ENCODE measurements at regions not wholly inside any gene's neighbourhood (a gene's known extent, or its start where the extent isn't known, plus 50 kb on each side); places are given as distances from the start of the nearest gene placed in this dataset.

GRCh38 chr10:4710858-4711257 lies 115.1 kb upstream of the AKR1E2 start:
- TF ChIP-seq CTCF (optimal IDR thresholded peaks at IDR 0.05 in 1 of 3, IDR thresholded peaks at IDR 0.05 in 1 of 3, conservative IDR thresholded peaks at IDR 0.05 in 1 of 3; ENCODE audit: extremely low read depth in 1 of 3, insufficient read depth in 2 of 3, low read length in 3 of 3) (no peak), EZH2 (IDR thresholded peaks at IDR 0.05; ENCODE audit: low read length) (no peak)

Data from keratinocyte (primary cell).